ENCODE measurements at regions not wholly inside any gene's neighbourhood (a gene's known extent, or its start where the extent isn't known, plus 50 kb on each side); places are given as distances from the start of the nearest gene placed in this dataset.

DNA sequence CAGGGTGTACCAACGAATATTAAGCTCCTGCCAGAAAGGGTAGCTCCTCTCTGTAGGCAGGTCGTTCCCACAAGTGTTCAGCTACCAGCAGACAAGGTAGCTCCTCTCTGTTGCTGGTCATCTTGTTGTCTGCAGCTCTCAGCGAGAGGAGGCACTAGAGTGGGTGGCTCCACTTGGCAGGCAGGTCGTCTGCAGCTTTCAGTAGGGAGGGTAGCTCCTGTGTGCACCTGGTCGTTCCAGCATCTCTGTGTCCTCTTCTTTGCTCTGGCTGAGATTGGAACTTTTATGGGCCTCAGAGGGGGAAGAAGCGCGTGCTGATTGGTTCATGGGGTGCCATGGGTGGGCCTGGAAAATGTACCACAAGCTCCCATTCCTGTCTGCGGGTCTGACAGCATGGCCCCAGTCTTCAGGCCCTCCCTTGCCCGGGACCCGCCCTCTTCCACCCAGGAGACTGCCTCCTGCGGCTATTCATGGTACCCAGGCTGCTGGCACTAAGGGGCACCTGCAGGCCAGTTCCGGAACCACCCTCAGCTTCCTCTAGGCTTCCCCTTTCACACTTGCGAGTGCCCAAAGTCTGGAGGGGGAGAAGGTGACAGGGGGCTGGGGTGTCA is 63.9 kb upstream of the CACNA2D1 start:
- TF ChIP-seq, protein P1, sequence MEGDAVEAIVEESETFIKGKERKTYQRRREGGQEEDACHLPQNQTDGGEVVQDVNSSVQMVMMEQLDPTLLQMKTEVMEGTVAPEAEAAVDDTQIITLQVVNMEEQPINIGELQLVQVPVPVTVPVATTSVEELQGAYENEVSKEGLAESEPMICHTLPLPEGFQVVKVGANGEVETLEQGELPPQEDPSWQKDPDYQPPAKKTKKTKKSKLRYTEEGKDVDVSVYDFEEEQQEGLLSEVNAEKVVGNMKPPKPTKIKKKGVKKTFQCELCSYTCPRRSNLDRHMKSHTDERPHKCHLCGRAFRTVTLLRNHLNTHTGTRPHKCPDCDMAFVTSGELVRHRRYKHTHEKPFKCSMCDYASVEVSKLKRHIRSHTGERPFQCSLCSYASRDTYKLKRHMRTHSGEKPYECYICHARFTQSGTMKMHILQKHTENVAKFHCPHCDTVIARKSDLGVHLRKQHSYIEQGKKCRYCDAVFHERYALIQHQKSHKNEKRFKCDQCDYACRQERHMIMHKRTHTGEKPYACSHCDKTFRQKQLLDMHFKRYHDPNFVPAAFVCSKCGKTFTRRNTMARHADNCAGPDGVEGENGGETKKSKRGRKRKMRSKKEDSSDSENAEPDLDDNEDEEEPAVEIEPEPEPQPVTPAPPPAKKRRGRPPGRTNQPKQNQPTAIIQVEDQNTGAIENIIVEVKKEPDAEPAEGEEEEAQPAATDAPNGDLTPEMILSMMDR (IDR thresholded peaks at IDR 0.05) = no peak
- no peak for TF ChIP-seq EP300 (IDR thresholded peaks at IDR 0.05)

Data from stomach (tissue), 4 donors.